ENCODE measurements at regions not wholly inside any gene's neighbourhood (a gene's known extent, or its start where the extent isn't known, plus 50 kb on each side); places are given as distances from the start of the nearest gene placed in this dataset.

GRCh38 chr10:108241166-108241565, 1076.7 kb upstream of the SORCS1 start:
- no peak for DNase-seq

- DNase-seq, result no peak
These were observed 1073.8 kb upstream of the SORCS1 start for GRCh38 chr10:108238261-108238660.

- no peak for DNase-seq
These were observed 1066.1 kb upstream of the SORCS1 start for GRCh38 chr10:108230478-108231170.

DNA sequence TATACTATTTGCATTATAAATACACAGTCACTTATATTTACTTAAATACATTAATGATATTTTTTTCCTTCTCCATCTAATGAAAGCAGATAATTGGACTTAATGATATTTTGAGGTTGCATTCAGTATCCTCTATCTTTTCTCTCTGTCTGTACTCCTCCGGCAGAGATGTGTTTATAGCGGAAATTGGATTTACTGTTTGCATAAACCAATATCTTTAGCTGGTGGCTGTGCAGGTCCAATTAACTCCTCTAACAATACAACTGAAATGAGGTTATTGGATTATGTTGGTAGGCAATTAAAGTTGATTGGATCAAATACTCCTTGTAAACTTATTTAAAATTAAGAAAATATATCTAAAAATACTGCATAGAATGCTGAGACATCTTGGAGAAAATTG, 1044.2 kb upstream of the SORCS1 start:
- DNase-seq, result no peak

DNA sequence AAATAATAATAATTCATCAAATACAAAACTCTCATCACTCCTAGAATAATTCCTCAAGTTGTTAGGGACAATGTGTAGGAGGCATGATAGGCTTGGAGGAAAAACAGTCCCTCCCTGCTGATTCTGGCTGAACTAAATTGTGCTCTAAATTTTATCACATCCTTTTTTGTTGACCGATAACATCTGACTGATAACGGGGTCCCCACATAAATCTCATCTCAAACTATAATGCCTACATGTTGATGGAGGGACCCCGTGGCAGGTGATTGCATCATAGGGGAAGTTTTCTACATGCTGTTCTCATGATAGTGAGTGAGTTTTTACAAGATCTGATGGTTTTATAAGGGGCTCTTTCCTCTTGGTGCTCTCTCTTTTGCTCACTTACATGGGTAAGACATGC, 1043.5 kb upstream of the SORCS1 start:
- DNase-seq, result no peak

GRCh38 chr10:108204528-108205305, 1040.2 kb upstream of the SORCS1 start:
- DNase-seq, result no peak

DNA sequence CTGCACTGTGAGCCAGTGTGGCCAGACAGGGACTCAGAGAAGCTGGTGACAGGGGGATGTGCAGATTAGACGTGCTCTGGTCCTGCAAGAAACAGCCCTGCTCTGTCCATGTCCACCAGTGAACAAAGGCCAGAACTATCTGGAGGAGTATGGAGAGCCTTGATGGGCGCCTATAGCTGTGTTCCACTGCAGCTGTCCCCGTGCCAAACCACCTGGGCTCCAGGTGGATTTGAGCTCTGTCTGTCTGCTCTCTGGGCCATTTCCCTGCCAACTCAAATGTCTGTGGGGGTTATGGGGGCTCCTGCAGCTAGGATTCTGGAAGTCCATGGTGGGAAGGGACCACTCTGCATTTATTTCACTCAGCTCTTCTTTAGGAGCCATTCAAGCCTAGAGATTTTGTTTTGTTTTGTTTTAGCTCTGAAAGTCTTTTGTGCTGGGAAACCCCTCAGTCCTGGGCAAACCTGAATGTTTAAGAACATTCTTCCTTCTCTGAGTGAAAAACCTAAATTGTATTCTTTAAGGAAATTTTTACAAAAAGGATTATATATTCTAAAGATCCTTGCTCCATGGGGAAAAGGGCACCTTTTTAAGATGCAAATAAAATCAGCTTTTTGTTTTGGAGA, 1039.5 kb upstream of the SORCS1 start:
- DNase-seq, result no peak

GRCh38 chr10:108187408-108188012, 1023.0 kb upstream of the SORCS1 start:
- DNase-seq, result no peak

DNA sequence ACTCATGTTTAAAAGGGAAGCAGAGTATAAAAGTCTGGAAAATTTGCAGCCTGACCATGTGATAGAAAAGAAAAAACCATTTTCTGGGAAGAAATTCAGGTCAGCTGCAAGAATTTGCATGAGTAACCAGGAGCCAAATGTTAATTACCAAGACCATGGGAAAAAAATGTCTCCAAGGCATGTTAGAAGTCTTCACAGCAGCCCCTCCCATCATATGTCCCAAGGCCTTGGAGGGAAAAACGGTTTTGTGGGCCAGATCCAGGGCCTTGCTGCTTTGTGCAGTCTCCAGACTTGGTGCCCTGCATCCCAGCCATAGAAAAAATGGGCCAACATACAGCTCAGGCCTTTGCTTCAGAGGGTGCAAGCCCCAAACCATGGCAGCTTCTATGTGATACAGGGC, 1019.6 kb upstream of the SORCS1 start:
- no peak for DNase-seq

- DNase-seq, result no peak
These were observed 1016.4 kb upstream of the SORCS1 start for GRCh38 chr10:108180878-108181277.

- no peak for DNase-seq
These were observed 1005.3 kb upstream of the SORCS1 start for GRCh38 chr10:108169846-108170245.

GRCh38 chr10:108167766-108168165, 1003.3 kb upstream of the SORCS1 start:
- DNase-seq, result no peak

- no peak for DNase-seq
These were observed 1001.9 kb upstream of the SORCS1 start for GRCh38 chr10:108166401-108166800.

- no peak for DNase-seq
These were observed 982.8 kb upstream of the SORCS1 start for GRCh38 chr10:108147346-108147745.

GRCh38 chr10:108141064-108141463, 976.6 kb upstream of the SORCS1 start:
- no peak for DNase-seq

GRCh38 chr10:108132303-108132702, 967.8 kb upstream of the SORCS1 start:
- DNase-seq, result peak in 1 of 2 donors; percentile 3

- no peak for DNase-seq
These were observed 966.1 kb upstream of the SORCS1 start for GRCh38 chr10:108130575-108130974.

DNA sequence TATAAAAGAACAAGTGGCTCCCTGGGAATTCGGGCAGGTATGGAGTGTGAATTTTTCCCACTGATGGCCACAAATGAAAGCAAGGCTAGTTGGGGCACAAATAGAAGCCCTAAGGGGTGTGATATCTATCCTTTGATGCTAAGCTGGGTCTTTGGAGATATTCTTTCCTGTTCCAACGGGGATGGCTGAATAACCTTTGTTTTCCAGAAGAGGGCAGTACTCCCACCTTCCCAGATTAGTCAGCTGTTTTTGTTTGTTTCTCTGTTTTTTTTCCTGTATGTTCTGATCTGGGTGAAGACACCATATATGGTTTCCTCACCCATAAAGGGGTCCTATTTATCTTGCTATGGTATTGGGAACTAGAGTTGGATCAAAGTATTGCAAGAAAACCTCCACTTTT, 947.7 kb upstream of the SORCS1 start:
- DNase-seq, result no peak

- no peak for DNase-seq
These were observed 940.1 kb upstream of the SORCS1 start for GRCh38 chr10:108104551-108105156.

DNA sequence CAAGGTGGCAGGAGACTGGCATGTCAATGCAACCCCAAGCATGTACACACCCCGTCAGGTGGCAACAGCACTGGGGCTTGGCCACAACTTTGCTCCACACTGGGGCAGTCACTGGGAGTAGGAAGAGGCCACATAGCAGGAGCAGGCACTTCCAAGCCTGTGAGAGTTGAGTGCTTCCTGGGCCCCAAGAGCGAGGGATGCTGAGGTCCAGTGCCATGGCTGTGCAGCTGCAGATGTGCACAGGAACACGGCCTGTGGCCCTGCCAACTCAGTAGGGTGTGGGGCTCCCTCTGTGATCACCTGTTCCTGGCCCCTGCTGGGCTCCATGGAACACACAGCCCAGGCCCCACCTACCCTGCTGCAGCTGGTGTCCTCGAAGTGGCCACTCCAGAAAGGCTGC, 932.8 kb upstream of the SORCS1 start:
- no peak for DNase-seq

- no peak for DNase-seq
These were observed 931.7 kb upstream of the SORCS1 start for GRCh38 chr10:108095932-108096925.
